ENCODE measurements at regions not wholly inside any gene's neighbourhood (a gene's known extent, or its start where the extent isn't known, plus 50 kb on each side); places are given as distances from the start of the nearest gene placed in this dataset.
"Not testable (repeated sequence)": the region's sequence is repeated elsewhere in the genome, so short reads cannot be mapped to it uniquely, and the experiment has no call there.

DNA sequence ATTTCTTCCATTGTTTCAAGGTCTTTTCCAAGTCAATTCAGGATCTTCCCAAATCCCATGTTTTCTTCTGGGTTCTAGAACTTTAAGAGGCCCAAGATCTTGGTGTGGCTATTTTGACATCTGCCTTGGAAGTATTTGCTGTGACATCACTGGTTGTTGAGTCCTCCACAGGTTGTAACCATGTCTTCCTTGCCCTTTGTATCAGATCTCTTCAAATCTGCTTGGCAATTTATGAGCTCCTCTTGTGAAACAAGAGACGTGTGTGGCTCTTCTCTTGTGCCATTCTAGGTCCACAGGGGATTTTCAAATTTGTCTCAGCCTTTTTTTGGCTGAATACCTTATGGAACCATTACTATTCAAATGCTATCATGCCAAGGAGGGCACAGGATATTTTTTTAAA lies 60.3 kb upstream of the KCNK2 start:
- no peak overlapping the region for H3K4me3 Mint-ChIP-seq
- H3K9me3 Mint-ChIP-seq: peaks cover 4% of the 10 kb centered on the region
- no peak overlapping the region for H3K27ac Mint-ChIP-seq
- H3K4me1 Mint-ChIP-seq (ENCODE audit: low read depth): no peaks in the 10 kb centered on the region
- no peak for DNase-seq
- no peaks in the 10 kb centered on the region for H3K27me3 Mint-ChIP-seq
- H3K36me3 Mint-ChIP-seq (ENCODE audit: low read depth): no peaks in the 10 kb centered on the region

DNA sequence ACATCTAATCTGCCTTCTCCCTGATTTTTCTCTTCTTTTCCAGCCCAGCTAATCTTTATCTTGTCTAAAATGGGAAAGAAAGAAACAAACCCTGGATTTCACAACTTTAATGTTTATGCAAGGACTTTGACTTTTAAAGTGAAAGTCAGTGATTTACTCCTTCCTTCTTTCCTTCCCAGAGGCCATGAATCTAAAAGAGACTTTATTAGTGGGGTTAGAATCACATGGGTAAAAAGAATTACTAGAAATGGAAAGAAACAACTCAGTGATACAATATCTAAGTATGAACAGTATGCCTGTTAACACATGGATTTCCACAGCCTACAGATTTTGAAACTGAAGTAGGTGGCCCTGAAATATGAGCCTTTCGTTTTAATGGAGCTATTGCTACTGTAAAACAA lies 59.8 kb upstream of the KCNK2 start:
- Mint-ChIP-seq H3K4me1 (ENCODE audit: low read depth) (no peaks in the 10 kb centered on the region), H3K27ac (no peak overlapping the region), H3K4me3 (no peak overlapping the region), H3K27me3 (no peaks in the 10 kb centered on the region), H3K36me3 (ENCODE audit: low read depth) (no peaks in the 10 kb centered on the region), H3K9me3 (peaks cover 2% of the 10 kb centered on the region)
- DNase-seq: no peak

DNA sequence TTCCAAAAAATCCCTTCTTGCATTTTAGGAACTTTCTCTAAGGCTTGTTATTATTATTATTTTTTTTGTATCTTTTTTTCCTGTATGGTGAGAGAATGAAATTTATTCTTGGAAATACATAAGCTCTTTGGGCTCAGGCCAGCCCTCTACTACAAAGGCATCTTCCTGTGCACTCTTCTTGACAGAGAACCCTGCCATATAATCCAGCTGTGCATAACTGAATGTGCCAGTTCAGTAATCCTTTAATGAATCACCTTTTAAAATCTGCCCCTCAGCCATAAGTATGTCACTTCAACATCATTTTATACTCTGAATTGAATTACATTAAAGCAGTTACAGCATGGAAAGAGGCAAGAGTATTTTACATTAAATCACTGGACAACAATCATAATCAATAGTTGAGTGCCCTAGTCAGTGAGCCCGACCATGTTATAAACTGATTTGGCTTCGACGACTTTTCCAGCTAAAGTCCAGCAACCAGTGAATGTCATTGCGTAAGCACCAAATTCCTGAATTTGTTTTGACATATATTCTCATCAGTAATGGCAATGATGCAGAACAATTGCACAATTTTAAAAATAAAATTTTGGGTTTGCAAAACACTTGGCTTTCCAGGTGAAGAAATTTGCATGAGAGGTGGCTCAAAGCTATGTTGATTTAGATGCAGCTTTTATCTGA lies 59.2 kb upstream of the KCNK2 start:
- H3K9me3 Mint-ChIP-seq: peaks cover 2% of the 10 kb centered on the region
- no peak overlapping the region for H3K4me3 Mint-ChIP-seq
- no peak for DNase-seq
- no peaks in the 10 kb centered on the region for H3K4me1 Mint-ChIP-seq (ENCODE audit: low read depth)
- no peaks in the 10 kb centered on the region for H3K36me3 Mint-ChIP-seq (ENCODE audit: low read depth)
- no peaks in the 10 kb centered on the region for H3K27me3 Mint-ChIP-seq
- H3K27ac Mint-ChIP-seq: no peak overlapping the region

GRCh38 chr1:215028954-215029353 lies 53.6 kb upstream of the KCNK2 start:
- Mint-ChIP-seq H3K27ac (no peak overlapping the region), H3K9me3 (no peaks in the 10 kb centered on the region), H3K27me3 (no peaks in the 10 kb centered on the region), H3K4me1 (ENCODE audit: low read depth) (no peaks in the 10 kb centered on the region), H3K36me3 (ENCODE audit: low read depth) (no peaks in the 10 kb centered on the region), H3K4me3 (no peak overlapping the region)
- no peak for DNase-seq

DNA sequence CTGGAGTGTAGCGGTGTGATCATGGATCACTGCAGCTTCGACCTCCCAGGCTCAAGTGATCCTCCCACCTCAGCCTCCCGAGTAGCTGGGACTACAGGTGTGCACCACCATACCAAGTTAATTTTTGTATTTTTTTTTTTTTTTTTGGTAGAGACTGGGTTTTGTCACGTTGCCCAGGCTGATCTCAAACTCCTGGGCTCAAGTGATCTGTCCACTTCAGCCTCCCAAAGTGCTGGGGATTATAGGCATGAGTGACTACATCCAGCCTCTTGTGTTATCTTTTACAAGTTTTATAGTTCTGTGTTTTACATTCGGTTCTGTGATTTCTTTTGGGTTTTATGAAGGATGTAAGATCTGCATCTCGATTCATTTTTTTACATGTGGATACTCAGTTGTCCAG lies 52.0 kb upstream of the KCNK2 start:
- H3K4me3 Mint-ChIP-seq: not testable (repeated sequence)

DNA sequence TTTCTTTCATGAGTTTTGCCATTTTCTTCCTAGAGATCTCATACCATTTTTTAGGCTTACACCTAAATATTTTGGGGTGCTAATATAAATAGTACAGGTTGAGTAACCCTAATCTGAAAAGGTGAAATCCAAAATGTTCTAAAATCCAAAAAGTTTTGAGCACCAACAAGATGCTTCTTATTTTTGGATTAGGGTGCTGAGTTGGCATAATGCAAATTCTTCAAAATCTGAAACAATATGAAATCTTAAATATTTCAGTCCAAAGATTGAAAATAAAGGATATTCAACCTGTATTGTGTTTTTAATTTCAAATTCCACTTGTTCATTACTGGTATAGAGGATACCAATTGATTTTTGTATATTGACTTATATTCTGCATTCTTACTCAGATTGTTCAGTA lies 51.1 kb upstream of the KCNK2 start:
- Mint-ChIP-seq H3K4me3 (no peak overlapping the region), H3K36me3 (ENCODE audit: low read depth) (no peaks in the 10 kb centered on the region), H3K9me3 (peaks cover 2% of the 10 kb centered on the region)

More for the DNA sequence above, 52.0 kb upstream of the KCNK2 start:
- not testable (repeated sequence) for DNase-seq; H3K4me1 Mint-ChIP-seq (ENCODE audit: low read depth); H3K27ac Mint-ChIP-seq; H3K27me3 Mint-ChIP-seq; H3K36me3 Mint-ChIP-seq (ENCODE audit: low read depth); H3K9me3 Mint-ChIP-seq

More for the DNA sequence above, 51.1 kb upstream of the KCNK2 start:
- no peak for DNase-seq
- Mint-ChIP-seq H3K27me3 (no peaks in the 10 kb centered on the region), H3K27ac (no peak overlapping the region), H3K4me1 (ENCODE audit: low read depth) (no peaks in the 10 kb centered on the region)

Measured in activated T-cell treated with anti-CD3 and anti-CD28 coated beads, Interleukin-2, amount 50 U/mL, for 24 hours (primary cell).